GM04504 (cell line): ENCODE measurements at regions not wholly inside any gene's neighbourhood (a gene's known extent, or its start where the extent isn't known, plus 50 kb on each side); places are given as distances from the start of the nearest gene placed in this dataset.
"Not testable (repeated sequence)": the region's sequence is repeated elsewhere in the genome, so short reads cannot be mapped to it uniquely, and the experiment has no call there.

Experiments
- DNase-seq: peaks from one replicate; pipeline ENCODE4 v3.0.0-alpha.2; 2012; ENCODE audit warnings: low read depth

GRCh38 chr2:49861821-49862220, 707.5 kb upstream of the FSHR start:
- DNase-seq = no peak

- no peak for DNase-seq
Measured at GRCh38 chr2:49860834-49861233, 706.5 kb upstream of the FSHR start.

- no peak for DNase-seq
Measured at GRCh38 chr2:49860170-49860569, 705.9 kb upstream of the FSHR start.

GRCh38 chr2:49858657-49859056, 704.3 kb upstream of the FSHR start:
- DNase-seq = no peak

- DNase-seq = no peak
Measured at GRCh38 chr2:49858113-49858490, 703.8 kb upstream of the FSHR start.

GRCh38 chr2:49857371-49858112, 703.2 kb upstream of the FSHR start:
- DNase-seq = no peak

- no peak for DNase-seq
Measured at GRCh38 chr2:49845671-49846070, 691.4 kb upstream of the FSHR start.

- no peak for DNase-seq
Measured at GRCh38 chr2:49845021-49845420, 690.7 kb upstream of the FSHR start.

- not testable (repeated sequence) for DNase-seq
Measured at GRCh38 chr2:49844113-49844512, 689.8 kb upstream of the FSHR start.

- DNase-seq = no peak
Measured at GRCh38 chr2:49843314-49843713, 689.0 kb upstream of the FSHR start.

GRCh38 chr2:49840428-49840975, 686.2 kb upstream of the FSHR start:
- no peak for DNase-seq

- DNase-seq = no peak
Measured at GRCh38 chr2:49839818-49840217, 685.5 kb upstream of the FSHR start.

- no peak for DNase-seq
Measured at GRCh38 chr2:49837561-49838293, 683.4 kb upstream of the FSHR start.

GRCh38 chr2:49836017-49836416, 681.7 kb upstream of the FSHR start:
- no peak for DNase-seq

GRCh38 chr2:49834433-49834832, 680.1 kb upstream of the FSHR start:
- DNase-seq = no peak

- no peak for DNase-seq
Measured at GRCh38 chr2:49832555-49832954, 678.2 kb upstream of the FSHR start.

GRCh38 chr2:49831698-49832367, 677.5 kb upstream of the FSHR start:
- DNase-seq = no peak

- no peak for DNase-seq
Measured at GRCh38 chr2:49830846-49831245, 676.5 kb upstream of the FSHR start.

- DNase-seq = no peak
Measured at GRCh38 chr2:49827366-49827765, 673.1 kb upstream of the FSHR start.

- DNase-seq = no peak
Measured at GRCh38 chr2:49813208-49813607, 658.9 kb upstream of the FSHR start.

GRCh38 chr2:49812730-49813129, 658.4 kb upstream of the FSHR start:
- DNase-seq = no peak

GRCh38 chr2:49811502-49811901, 657.2 kb upstream of the FSHR start:
- DNase-seq = no peak

- no peak for DNase-seq
Measured at GRCh38 chr2:49807689-49808088, 653.4 kb upstream of the FSHR start.
